GM12872 (cell line): ENCODE measurements at regions not wholly inside any gene's neighbourhood (a gene's known extent, or its start where the extent isn't known, plus 50 kb on each side); places are given as distances from the start of the nearest gene placed in this dataset.

Experiments used
- CTCF ChIP-seq: IDR thresholded peaks from 3 replicates; pipeline ENCODE4 v1.5.1; 2011; ENCODE audit warnings: low read depth, mild to moderate bottlenecking, low read length, moderate library complexity; ENCODE audit not compliant: insufficient read depth

- no peak for TF ChIP-seq CTCF
These were observed 420.4 kb upstream of the OPRM1 start for GRCh38 chr6:153618371-153619322.

- TF ChIP-seq CTCF, result no peak
These were observed 422.5 kb upstream of the OPRM1 start for GRCh38 chr6:153616506-153616905.

GRCh38 chr6:153613719-153614455 is 425.2 kb upstream of the OPRM1 start:
- TF ChIP-seq CTCF, result no peak

GRCh38 chr6:153602401-153602800 is 436.6 kb upstream of the OPRM1 start:
- no peak for TF ChIP-seq CTCF

- no peak for TF ChIP-seq CTCF
These were observed 439.1 kb upstream of the OPRM1 start for GRCh38 chr6:153599901-153600300.

GRCh38 chr6:153595903-153596302 is 443.1 kb upstream of the OPRM1 start:
- TF ChIP-seq CTCF, result no peak

- TF ChIP-seq CTCF, result no peak
These were observed 444.2 kb upstream of the OPRM1 start for GRCh38 chr6:153594871-153595270.
